Transverse colon (tissue), 4 donors: ENCODE measurements at regions not wholly inside any gene's neighbourhood (a gene's known extent, or its start where the extent isn't known, plus 50 kb on each side); places are given as distances from the start of the nearest gene placed in this dataset.

Experiments
- EP300 ChIP-seq: sonication (generic); formaldehyde crosslinking; IDR thresholded peaks from one replicate; pipeline ENCODE4 v1.6.1; 2017; ENCODE audit warnings: antibody characterized with exemption, low read depth
- POLR2A ChIP-seq: fragments of 450-650 bp; IDR thresholded peaks from one replicate; pipeline ENCODE4 v1.6.1; 2016; ENCODE audit warnings: antibody characterized with exemption, mild to moderate bottlenecking, moderate library complexity
- POLR2AphosphoS5 ChIP-seq, 3 donors: sonication (generic); formaldehyde crosslinking; IDR thresholded peaks; one replicate each; pipeline ENCODE4 v1.6.1; 2016; ENCODE audit warnings: antibody characterized with exemption in 3 of 3
- TF ChIP-seq, protein P1 (sequence below), 5 experiments: fragments of 200-600 bp in 3 of 5; fragments of 450-650 bp in 2 of 5; sonication (generic) in 3 of 5; IDR thresholded peaks; 1 replicate in 2 of 5; 2 replicates in 3 of 5; pipeline ENCODE4 v1.5.1; 2016 to 2017; ENCODE audit warnings: antibody characterized with exemption in 5 of 5, inconsistent platforms in 3 of 5, mild to moderate bottlenecking in 2 of 5, moderate library complexity in 1 of 5

DNA sequence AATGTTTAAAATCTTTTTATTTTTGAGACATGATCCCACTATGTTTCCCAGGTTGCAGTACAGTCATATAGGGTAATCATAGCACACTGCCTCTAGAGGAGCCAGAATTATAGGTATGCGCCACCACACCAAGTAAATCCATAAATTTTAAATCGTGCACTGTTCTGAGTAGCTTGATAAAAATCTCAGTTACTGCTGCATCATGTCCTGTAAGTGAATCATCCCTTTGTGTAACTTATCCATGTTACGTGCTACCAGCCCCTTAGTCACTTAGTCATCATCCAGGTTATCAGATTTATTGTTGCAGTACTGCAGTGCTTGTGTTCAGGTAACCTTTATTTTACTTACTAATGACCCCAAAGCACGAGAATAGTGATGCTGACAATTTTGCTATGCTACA, 1770.9 kb downstream of the BRINP3 start:
- TF ChIP-seq, protein P1, sequence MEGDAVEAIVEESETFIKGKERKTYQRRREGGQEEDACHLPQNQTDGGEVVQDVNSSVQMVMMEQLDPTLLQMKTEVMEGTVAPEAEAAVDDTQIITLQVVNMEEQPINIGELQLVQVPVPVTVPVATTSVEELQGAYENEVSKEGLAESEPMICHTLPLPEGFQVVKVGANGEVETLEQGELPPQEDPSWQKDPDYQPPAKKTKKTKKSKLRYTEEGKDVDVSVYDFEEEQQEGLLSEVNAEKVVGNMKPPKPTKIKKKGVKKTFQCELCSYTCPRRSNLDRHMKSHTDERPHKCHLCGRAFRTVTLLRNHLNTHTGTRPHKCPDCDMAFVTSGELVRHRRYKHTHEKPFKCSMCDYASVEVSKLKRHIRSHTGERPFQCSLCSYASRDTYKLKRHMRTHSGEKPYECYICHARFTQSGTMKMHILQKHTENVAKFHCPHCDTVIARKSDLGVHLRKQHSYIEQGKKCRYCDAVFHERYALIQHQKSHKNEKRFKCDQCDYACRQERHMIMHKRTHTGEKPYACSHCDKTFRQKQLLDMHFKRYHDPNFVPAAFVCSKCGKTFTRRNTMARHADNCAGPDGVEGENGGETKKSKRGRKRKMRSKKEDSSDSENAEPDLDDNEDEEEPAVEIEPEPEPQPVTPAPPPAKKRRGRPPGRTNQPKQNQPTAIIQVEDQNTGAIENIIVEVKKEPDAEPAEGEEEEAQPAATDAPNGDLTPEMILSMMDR (IDR thresholded peaks at IDR 0.05), result no peak
- no peak for TF ChIP-seq POLR2A
- TF ChIP-seq POLR2AphosphoS5 (IDR thresholded peaks at IDR 0.05), result no peak
- TF ChIP-seq EP300, result no peak
